Esophagus squamous epithelium (tissue), 5 donors: ENCODE measurements at regions not wholly inside any gene's neighbourhood (a gene's known extent, or its start where the extent isn't known, plus 50 kb on each side); places are given as distances from the start of the nearest gene placed in this dataset.

Source experiments
- DNase-seq: peaks from one replicate; lab custom pipeline; 2025; lab: John Stamatoyannopoulos, UW
- H3K27ac ChIP-seq, 4 donors: fragments of 200-600 bp; sonication (generic); one replicate each; pipeline ENCODE4 v1.5.1; 2016 to 2019; ENCODE audit warnings: mild to moderate bottlenecking in 1 of 4
- H3K27me3 ChIP-seq, 4 donors: fragments of 200-600 bp; sonication (generic); 1 replicate in 3 of 4; 2 replicates in 1 of 4; pipeline versions ENCODE4 v1.5.1 to v1.6.0; 2017 to 2021; ENCODE audit warnings: antibody characterized with exemption in 1 of 4
- H3K36me3 ChIP-seq, 3 donors: fragments of 200-600 bp; sonication (generic); one replicate each; pipeline ENCODE4 v1.5.1; 2016 to 2019
- H3K4me1 ChIP-seq, 3 donors: fragments of 200-600 bp; sonication (generic); one replicate each; pipeline ENCODE4 v1.5.1; 2017 to 2019
- H3K4me3 ChIP-seq, 4 donors: fragments of 200-600 bp; sonication (generic); 1 replicate in 3 of 4; 2 replicates in 1 of 4; pipeline ENCODE4 v1.5.1; 2016 to 2019; ENCODE audit warnings: mild to moderate bottlenecking in 2 of 4, moderate library complexity in 1 of 4
- H3K9me3 ChIP-seq, 3 donors: fragments of 200-600 bp; sonication (generic); one replicate each; pipeline ENCODE4 v1.5.1; 2016 to 2019
- POLR2A ChIP-seq, 4 donors: fragments of 450-650 bp; IDR thresholded peaks; one replicate each; pipeline ENCODE4 v1.6.1; 2017; ENCODE audit warnings: antibody characterized with exemption in 4 of 4, mild to moderate bottlenecking in 4 of 4, moderate library complexity in 3 of 4
- WGBS, 2 donors: methylation state at CpG; one replicate each; pipeline ENCODE4 v1.1.5; 2018; 5-methylcytosine and 5-hydroxymethylcytosine counted together
- intact Hi-C: fragments of 100-400 bp; cut with DNase I; formaldehyde crosslinking; loops from one replicate; pipeline ENCODE4 v1.15.0; 2022
- TF ChIP-seq, protein P1 (sequence below), 6 experiments: fragments of 450-650 bp in 4 of 6; fragments of 200-600 bp in 2 of 6; sonication (generic) in 2 of 6; IDR thresholded peaks; one replicate each; pipeline ENCODE4 v1.5.1; 2016 to 2019; ENCODE audit warnings: antibody characterized with exemption in 6 of 6, mild to moderate bottlenecking in 4 of 6, moderate library complexity in 4 of 6
- donor health status: DM: yes; HTN: yes; CAD: no.

GRCh38 chr14:83478741-83479140 lies 1945.1 kb upstream of the SEL1L start:
- no peaks in the 10 kb centered on the region for H3K9me3 ChIP-seq
- H3K27ac ChIP-seq = no peak overlapping the region
- TF ChIP-seq, protein P1, sequence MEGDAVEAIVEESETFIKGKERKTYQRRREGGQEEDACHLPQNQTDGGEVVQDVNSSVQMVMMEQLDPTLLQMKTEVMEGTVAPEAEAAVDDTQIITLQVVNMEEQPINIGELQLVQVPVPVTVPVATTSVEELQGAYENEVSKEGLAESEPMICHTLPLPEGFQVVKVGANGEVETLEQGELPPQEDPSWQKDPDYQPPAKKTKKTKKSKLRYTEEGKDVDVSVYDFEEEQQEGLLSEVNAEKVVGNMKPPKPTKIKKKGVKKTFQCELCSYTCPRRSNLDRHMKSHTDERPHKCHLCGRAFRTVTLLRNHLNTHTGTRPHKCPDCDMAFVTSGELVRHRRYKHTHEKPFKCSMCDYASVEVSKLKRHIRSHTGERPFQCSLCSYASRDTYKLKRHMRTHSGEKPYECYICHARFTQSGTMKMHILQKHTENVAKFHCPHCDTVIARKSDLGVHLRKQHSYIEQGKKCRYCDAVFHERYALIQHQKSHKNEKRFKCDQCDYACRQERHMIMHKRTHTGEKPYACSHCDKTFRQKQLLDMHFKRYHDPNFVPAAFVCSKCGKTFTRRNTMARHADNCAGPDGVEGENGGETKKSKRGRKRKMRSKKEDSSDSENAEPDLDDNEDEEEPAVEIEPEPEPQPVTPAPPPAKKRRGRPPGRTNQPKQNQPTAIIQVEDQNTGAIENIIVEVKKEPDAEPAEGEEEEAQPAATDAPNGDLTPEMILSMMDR (IDR thresholded peaks at IDR 0.05) = no peak
- TF ChIP-seq POLR2A (IDR thresholded peaks at IDR 0.05) = no peak
- H3K4me1 ChIP-seq = no peaks in the 10 kb centered on the region
- H3K4me3 ChIP-seq = no peak overlapping the region
- 67 to 84% methylated on average over 6 of the region's 6 CpGs for WGBS, 2 donors
- no peaks in the 10 kb centered on the region for H3K36me3 ChIP-seq
- intact Hi-C loops = no loop called here
- no peak for DNase-seq
- H3K27me3 ChIP-seq = no peaks in the 10 kb centered on the region

GRCh38 chr14:83483063-83483462 lies 1949.4 kb upstream of the SEL1L start:
- WGBS, 2 donors = 41% methylated on average over 1 of the region's 1 CpG
- Histone ChIP-seq H3K36me3 (no peaks in the 10 kb centered on the region), H3K4me3 (no peak overlapping the region), H3K27ac (no peak overlapping the region), H3K4me1 (no peaks in the 10 kb centered on the region), H3K27me3 (no peaks in the 10 kb centered on the region), H3K9me3 (no peaks in the 10 kb centered on the region)
- TF ChIP-seq, protein P1 (IDR thresholded peaks at IDR 0.05) = no peak
- TF ChIP-seq POLR2A (IDR thresholded peaks at IDR 0.05) = no peak
- DNase-seq = no peak
- intact Hi-C loops = no loop called here

GRCh38 chr14:83485591-83485990 lies 1951.9 kb upstream of the SEL1L start:
- Histone ChIP-seq H3K9me3 (no peaks in the 10 kb centered on the region), H3K36me3 (no peaks in the 10 kb centered on the region), H3K4me3 (no peak overlapping the region), H3K4me1 (no peaks in the 10 kb centered on the region), H3K27ac (no peak overlapping the region), H3K27me3 (no peaks in the 10 kb centered on the region)
- TF ChIP-seq, protein P1 (IDR thresholded peaks at IDR 0.05) = no peak
- TF ChIP-seq POLR2A (IDR thresholded peaks at IDR 0.05) = no peak
- intact Hi-C loops = no loop called here
- DNase-seq = no peak

DNA sequence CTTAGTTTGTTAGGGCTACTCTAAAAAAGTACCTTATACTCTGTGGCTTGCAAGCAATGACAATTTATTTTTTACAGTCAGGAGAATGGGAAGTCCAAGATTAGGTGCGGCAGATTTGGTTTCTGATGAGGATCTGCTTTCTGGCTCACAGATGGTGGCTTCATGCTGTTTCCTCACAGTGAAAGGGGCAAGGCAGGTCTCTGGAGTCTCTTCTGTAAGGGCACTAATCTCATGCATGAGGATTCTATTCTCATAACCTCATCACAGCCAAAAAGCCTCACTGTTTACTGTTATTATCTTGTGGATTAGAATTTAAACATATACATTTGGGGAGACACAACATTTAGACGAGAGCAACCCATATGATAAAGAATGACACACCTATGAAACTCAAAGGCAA lies 1957.4 kb upstream of the SEL1L start:
- H3K27me3 ChIP-seq = no peaks in the 10 kb centered on the region
- no peak for TF ChIP-seq POLR2A (IDR thresholded peaks at IDR 0.05)
- TF ChIP-seq, protein P1 (IDR thresholded peaks at IDR 0.05) = no peak
- no peak for DNase-seq
- no peaks in the 10 kb centered on the region for H3K36me3 ChIP-seq
- intact Hi-C loops = no loop called here
- 73 to 80% methylated on average over 2 of the region's 2 CpGs for WGBS, 2 donors
- no peaks in the 10 kb centered on the region for H3K9me3 ChIP-seq
- no peaks in the 10 kb centered on the region for H3K4me1 ChIP-seq
- H3K27ac ChIP-seq = no peak overlapping the region
- no peak overlapping the region for H3K4me3 ChIP-seq

DNA sequence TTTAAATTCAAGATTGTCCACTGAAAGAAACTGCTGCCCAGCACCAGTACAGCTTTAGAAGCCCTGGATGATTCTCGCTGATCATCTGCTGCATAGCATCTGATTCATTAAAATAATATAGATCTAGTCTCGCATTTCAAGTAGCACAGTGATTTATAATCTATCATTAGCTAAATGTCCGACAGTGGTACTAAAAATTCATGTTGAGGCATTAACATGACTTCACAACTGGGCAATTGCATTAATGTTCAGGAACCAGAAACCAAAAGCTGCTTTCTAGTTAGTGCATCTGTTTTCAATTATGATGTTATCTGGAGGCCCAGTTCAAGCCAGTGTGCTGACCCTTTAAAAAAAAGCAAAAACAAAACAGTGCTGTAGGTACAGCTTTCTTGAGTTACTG lies 1987.2 kb upstream of the SEL1L start:
- H3K4me3 ChIP-seq = no peak overlapping the region
- no peak for DNase-seq
- no peaks in the 10 kb centered on the region for H3K4me1 ChIP-seq
- H3K9me3 ChIP-seq = no peaks in the 10 kb centered on the region
- WGBS, 2 donors = 71 to 80% methylated on average over 3 of the region's 3 CpGs
- no peaks in the 10 kb centered on the region for H3K27me3 ChIP-seq
- H3K36me3 ChIP-seq = no peaks in the 10 kb centered on the region
- no peak overlapping the region for H3K27ac ChIP-seq
- TF ChIP-seq POLR2A (IDR thresholded peaks at IDR 0.05) = no peak
- TF ChIP-seq, protein P1 (IDR thresholded peaks at IDR 0.05) = no peak
- intact Hi-C loops = no loop called here
